Upper lobe of left lung (tissue), 4 donors: ENCODE measurements at regions not wholly inside any gene's neighbourhood (a gene's known extent, or its start where the extent isn't known, plus 50 kb on each side); places are given as distances from the start of the nearest gene placed in this dataset.

Source experiments
- CTCF ChIP-seq, 6 experiments: fragments of 450-650 bp in 4 of 6; fragments of 200-600 bp in 2 of 6; sonication (generic) in 2 of 6; IDR thresholded peaks; one replicate each; pipeline ENCODE4 v1.5.1; 2016 to 2019; ENCODE audit warnings: antibody characterized with exemption in 6 of 6
- EP300 ChIP-seq, 4 donors: sonication (generic); formaldehyde crosslinking; IDR thresholded peaks; one replicate each; pipeline ENCODE4 v1.5.1; 2017; ENCODE audit warnings: antibody characterized with exemption in 4 of 4, control low read depth in 2 of 4

- no peak for TF ChIP-seq EP300 (IDR thresholded peaks at IDR 0.05)
- TF ChIP-seq CTCF (IDR thresholded peaks at IDR 0.05), result no peak
Observed at GRCh38 chr6:140538926-140539325, 1164.5 kb upstream of the CITED2 start.
